PC-9 (cell line): ENCODE measurements at regions not wholly inside any gene's neighbourhood (a gene's known extent, or its start where the extent isn't known, plus 50 kb on each side); places are given as distances from the start of the nearest gene placed in this dataset.

Experiments used
- BruUV-seq: library from RNA; stranded (reverse); fragments of 400-500 nt; replicated peaks from 2 replicates; lab custom pipeline; 2021; lab: Mats Ljungman, UMichigan
- CTCF ChIA-PET: fragments of 300-600 bp; sonication (Branson Sonifier 250); formaldehyde crosslinking; loops from one replicate; lab custom pipeline; 2022; ENCODE audit warnings: antibody characterized with exemption; lab: Charles Lee
- POLR2A ChIA-PET: fragments of 300-600 bp; sonication (Branson Sonifier 250); formaldehyde crosslinking; loops from one replicate; lab custom pipeline; 2022; ENCODE audit warnings: antibody characterized with exemption; ENCODE audit not compliant: unreplicated experiment; lab: Charles Lee
- DNase-seq, 2 experiments: peaks; one replicate each; pipeline versions ENCODE4 v3.0.0 to v3.0.0-alpha.2; 2015 to 2022; ENCODE audit warnings: mixed read lengths in 1 of 2
- H2AFZ ChIP-seq: fragments of 200-600 bp; sonication (generic); 2 replicates; pipeline ENCODE4 v1.8.1; 2017; ENCODE audit warnings: antibody characterized with exemption
- H3F3A ChIP-seq: fragments of 200-600 bp; sonication (generic); 2 replicates; pipeline ENCODE4 v1.8.1; 2017; ENCODE audit warnings: antibody characterized with exemption, mild to moderate bottlenecking, low read depth; ENCODE audit not compliant: insufficient read depth
- H3K27ac ChIP-seq: fragments of 200-600 bp; sonication (generic); 2 replicates; pipeline ENCODE4 v1.6.1; 2016; ENCODE audit warnings: mixed run types
- H3K27me3 ChIP-seq: fragments of 200-600 bp; sonication (generic); 2 replicates; pipeline ENCODE4 v1.6.1; 2016; ENCODE audit warnings: low read depth, mixed run types; ENCODE audit not compliant: insufficient read depth
- H3K36me3 ChIP-seq: fragments of 200-600 bp; sonication (generic); 2 replicates; pipeline ENCODE4 v1.6.1; 2016; ENCODE audit warnings: low read depth, mixed run types
- H3K4me1 ChIP-seq: fragments of 200-600 bp; sonication (generic); replicated peaks from 2 replicates; pipeline ENCODE4 v1.6.1; 2016; ENCODE audit warnings: mixed run types; ENCODE audit not compliant: insufficient read depth
- H3K4me2 ChIP-seq: fragments of 200-600 bp; sonication (generic); 2 replicates; pipeline ENCODE4 v1.6.1; 2017; ENCODE audit warnings: mixed run types
- H3K4me3 ChIP-seq: fragments of 200-600 bp; sonication (generic); 2 replicates; pipeline ENCODE4 v1.6.1; 2016; ENCODE audit warnings: mixed run types
- H3K79me2 ChIP-seq: fragments of 200-600 bp; sonication (generic); 2 replicates; pipeline ENCODE4 v1.6.1; 2017; ENCODE audit warnings: low read depth, mixed run types
- H3K9me2 ChIP-seq: fragments of 200-600 bp; sonication (generic); 2 replicates; pipeline ENCODE4 v1.8.1; 2017; ENCODE audit warnings: mild to moderate bottlenecking; ENCODE audit not compliant: insufficient read depth
- H3K9me3 ChIP-seq: fragments of 200-600 bp; sonication (generic); 2 replicates; pipeline ENCODE4 v1.8.1; 2016; ENCODE audit warnings: low read depth; ENCODE audit not compliant: insufficient read depth
- H4K20me1 ChIP-seq: fragments of 200-600 bp; sonication (generic); 2 replicates; pipeline ENCODE4 v1.8.1; 2017; ENCODE audit not compliant: insufficient read depth
- CTCF ChIP-seq: fragments of 200-600 bp; sonication (generic); conservative IDR thresholded peaks from 2 replicates; pipeline ENCODE4 v1.6.1; 2017; ENCODE audit warnings: mixed run types, antibody characterized with exemption, mild to moderate bottlenecking, moderate library complexity
- EZH2 ChIP-seq: fragments of 200-600 bp; sonication (generic); IDR thresholded peaks from 2 replicates; pipeline ENCODE4 v1.8.0; 2017; ENCODE audit warnings: antibody characterized with exemption, low read depth
- intact Hi-C: fragments of 100-400 bp; cut with micrococcal nuclease; formaldehyde crosslinking; loops from one replicate; pipeline ENCODE4 v1.10.0; 2022; ENCODE audit not compliant: unreplicated experiment

GRCh38 chr22:26114826-26115225 lies 54.4 kb upstream of the SEZ6L start:
- DNase-seq, result no peak
- no peak for TF ChIP-seq CTCF
- TF ChIP-seq EZH2, result no peak
- Histone ChIP-seq H3K9me3 (no peaks in the 10 kb centered on the region), H3K79me2 (no peaks in the 10 kb centered on the region), H3K27me3 (0 out of 2 replicates have a peak, but pooled peaks cover 8% of the 10 kb centered on the region), H3K9me2 (no peaks in the 10 kb centered on the region), H3K4me1 (no peaks in the 10 kb centered on the region), H3F3A (no peaks in the 10 kb centered on the region), H4K20me1 (no peaks in the 10 kb centered on the region), H3K4me2 (no peak overlapping the region), H3K27ac (no peak overlapping the region), H3K36me3 (no peaks in the 10 kb centered on the region), H3K4me3 (no peak overlapping the region), H2AFZ (no peak overlapping the region)
- BruUV-seq, result no TSS peak
- CTCF ChIA-PET, result interaction anchor here (0.6 kb wide), 1 partner anchor 335 kb away, joined by 9 read pairs; no protein-coding TSS in a partner anchor
- POLR2A ChIA-PET, result no interaction called here
- intact Hi-C loops, result no loop called here

DNA sequence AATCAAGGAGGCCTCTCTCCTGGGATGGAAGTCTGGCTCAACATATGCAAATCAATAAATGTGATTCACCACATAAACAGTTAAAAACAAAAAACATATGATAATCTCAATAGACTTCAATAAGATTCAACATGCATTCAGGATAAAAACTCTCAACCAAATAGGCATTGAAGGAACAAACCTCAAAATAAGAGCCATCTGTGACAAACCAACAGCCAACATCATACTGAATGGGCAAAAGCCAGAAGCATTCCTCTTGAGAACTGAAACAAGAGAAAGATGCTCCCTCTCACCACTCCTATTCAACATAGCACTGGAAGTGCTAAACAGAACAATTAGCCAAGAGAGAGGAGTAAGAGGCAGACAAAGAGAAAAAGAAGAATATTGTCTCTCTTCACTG lies 54.0 kb upstream of the SEZ6L start:
- no peaks in the 10 kb centered on the region for H3K36me3 ChIP-seq
- H2AFZ ChIP-seq, result no peak overlapping the region
- DNase-seq, result no peak
- no peak overlapping the region for H3K4me2 ChIP-seq
- H3K9me3 ChIP-seq, result no peaks in the 10 kb centered on the region
- no peak for TF ChIP-seq EZH2
- TF ChIP-seq CTCF, result no peak
- no peak overlapping the region for H3K27ac ChIP-seq
- no peaks in the 10 kb centered on the region for H3K4me1 ChIP-seq
- H3K4me3 ChIP-seq, result no peak overlapping the region
- intact Hi-C loops, result no loop called here
- no peaks in the 10 kb centered on the region for H3K79me2 ChIP-seq
- no TSS peak for BruUV-seq
- CTCF ChIA-PET, result interaction anchor here (0.6 kb wide), 1 partner anchor 335 kb away, joined by 9 read pairs; no protein-coding TSS in a partner anchor
- POLR2A ChIA-PET, result no interaction called here
- H4K20me1 ChIP-seq, result no peaks in the 10 kb centered on the region
- 0 out of 2 replicates have a peak, but pooled peaks cover 8% of the 10 kb centered on the region for H3K27me3 ChIP-seq
- no peaks in the 10 kb centered on the region for H3F3A ChIP-seq
- H3K9me2 ChIP-seq, result no peaks in the 10 kb centered on the region
